ENCODE measurements at regions not wholly inside any gene's neighbourhood (a gene's known extent, or its start where the extent isn't known, plus 50 kb on each side); places are given as distances from the start of the nearest gene placed in this dataset.

GRCh38 chr2:235396071-235396846 is 97.6 kb upstream of the AGAP1 start:
- ATAC-seq: no peak
- ChIA-PET POLR2A (interaction anchor here (0.6 kb wide), 1 partner anchor 30 kb away, joined by 3 read pairs; no protein-coding TSS in a partner anchor), CTCF (no interaction called here)
- intact Hi-C loops (cut with DNase I, micrococcal nuclease): no loop called here
- H3K4me3 Mint-ChIP-seq: no peak overlapping the region
- H3K36me3 Mint-ChIP-seq (ENCODE audit: low read depth): no peaks in the 10 kb centered on the region
- DNase-seq: no peak
- no peak overlapping the region for H3K27ac Mint-ChIP-seq
- H3K9me3 Mint-ChIP-seq (ENCODE audit: low read depth): no peaks in the 10 kb centered on the region
- peaks cover 23% of the 10 kb centered on the region for H3K27me3 Mint-ChIP-seq
- H3K4me1 Mint-ChIP-seq: no peaks in the 10 kb centered on the region

- no peak overlapping the region for H3K4me3 Mint-ChIP-seq
- POLR2A ChIA-PET: no interaction called here
- H3K27me3 Mint-ChIP-seq: peaks cover 31% of the 10 kb centered on the region
- ATAC-seq (no peak), DNase-seq (no peak)
- H3K4me1 Mint-ChIP-seq: no peaks in the 10 kb centered on the region
- intact Hi-C loops (cut with DNase I, micrococcal nuclease): no loop called here
- CTCF ChIA-PET: interaction anchor here (0.6 kb wide), 1 partner anchor 707 kb away, joined by 4 read pairs; no protein-coding TSS in a partner anchor
- H3K9me3 Mint-ChIP-seq (ENCODE audit: low read depth): no peaks in the 10 kb centered on the region
- no peak overlapping the region for H3K27ac Mint-ChIP-seq
- no peaks in the 10 kb centered on the region for H3K36me3 Mint-ChIP-seq (ENCODE audit: low read depth)
These were observed 95.5 kb upstream of the AGAP1 start for GRCh38 chr2:235398321-235398720.

GRCh38 chr2:235399895-235400294 is 93.9 kb upstream of the AGAP1 start:
- intact Hi-C loops (cut with DNase I, micrococcal nuclease): no loop called here
- no peak overlapping the region for H3K4me3 Mint-ChIP-seq
- H3K36me3 Mint-ChIP-seq (ENCODE audit: low read depth): no peaks in the 10 kb centered on the region
- ATAC-seq: no peak
- H3K9me3 Mint-ChIP-seq (ENCODE audit: low read depth): no peaks in the 10 kb centered on the region
- H3K27ac Mint-ChIP-seq: no peak overlapping the region
- CTCF ChIA-PET: no interaction called here
- DNase-seq: no peak
- POLR2A ChIA-PET: no interaction called here
- H3K4me1 Mint-ChIP-seq: no peaks in the 10 kb centered on the region
- peaks cover 29% of the 10 kb centered on the region for H3K27me3 Mint-ChIP-seq

- no peak for DNase-seq
- POLR2A ChIA-PET: no interaction called here
- Mint-ChIP-seq H3K4me1 (no peaks in the 10 kb centered on the region), H3K36me3 (ENCODE audit: low read depth) (no peaks in the 10 kb centered on the region), H3K4me3 (no peak overlapping the region), H3K9me3 (ENCODE audit: low read depth) (no peaks in the 10 kb centered on the region), H3K27me3 (peaks cover 20% of the 10 kb centered on the region), H3K27ac (no peak overlapping the region)
- CTCF ChIA-PET: no interaction called here
- ATAC-seq: no peak
- intact Hi-C loops (cut with DNase I, micrococcal nuclease): no loop called here
These were observed 91.4 kb upstream of the AGAP1 start for GRCh38 chr2:235402422-235402821.

- DNase-seq: no peak
- Mint-ChIP-seq H3K4me1 (no peaks in the 10 kb centered on the region), H3K9me3 (ENCODE audit: low read depth) (no peaks in the 10 kb centered on the region), H3K27ac (no peak overlapping the region), H3K27me3 (peaks cover 12% of the 10 kb centered on the region), H3K4me3 (no peak overlapping the region), H3K36me3 (ENCODE audit: low read depth) (no peaks in the 10 kb centered on the region)
- CTCF ChIA-PET: no interaction called here
- intact Hi-C loops (cut with DNase I, micrococcal nuclease): no loop called here
- no peak for ATAC-seq
- POLR2A ChIA-PET: interaction anchor here (0.6 kb wide), 1 partner anchor 16 kb away, joined by 5 read pairs; no protein-coding TSS in a partner anchor
These were observed 88.1 kb upstream of the AGAP1 start for GRCh38 chr2:235405612-235406361.

- CTCF ChIA-PET: no interaction called here
- no peak for ATAC-seq
- no peaks in the 10 kb centered on the region for H3K36me3 Mint-ChIP-seq (ENCODE audit: low read depth)
- POLR2A ChIA-PET: no interaction called here
- DNase-seq: no peak
- peaks cover 10% of the 10 kb centered on the region for H3K27me3 Mint-ChIP-seq
- H3K4me1 Mint-ChIP-seq: no peaks in the 10 kb centered on the region
- no peak overlapping the region for H3K4me3 Mint-ChIP-seq
- H3K27ac Mint-ChIP-seq: no peak overlapping the region
- no peaks in the 10 kb centered on the region for H3K9me3 Mint-ChIP-seq (ENCODE audit: low read depth)
- intact Hi-C loops (cut with DNase I, micrococcal nuclease): no loop called here
These were observed 87.4 kb upstream of the AGAP1 start for GRCh38 chr2:235406430-235406829.

GRCh38 chr2:235411905-235412485 is 81.8 kb upstream of the AGAP1 start:
- CTCF ChIA-PET: no interaction called here
- Mint-ChIP-seq H3K4me3 (no peak overlapping the region), H3K36me3 (ENCODE audit: low read depth) (no peaks in the 10 kb centered on the region), H3K9me3 (ENCODE audit: low read depth) (no peaks in the 10 kb centered on the region), H3K27ac (no peak overlapping the region), H3K4me1 (no peaks in the 10 kb centered on the region), H3K27me3 (peaks cover 11% of the 10 kb centered on the region)
- ATAC-seq: no peak
- intact Hi-C loops (cut with DNase I, micrococcal nuclease): no loop called here
- POLR2A ChIA-PET: no interaction called here
- no peak for DNase-seq

- no peaks in the 10 kb centered on the region for H3K4me1 Mint-ChIP-seq
- ATAC-seq: no peak
- ChIA-PET CTCF (no interaction called here), POLR2A (interaction anchor here (0.7 kb wide), 1 partner anchor 315 kb away, joined by 3 read pairs; no protein-coding TSS in a partner anchor)
- H3K27ac Mint-ChIP-seq: no peak overlapping the region
- no peaks in the 10 kb centered on the region for H3K36me3 Mint-ChIP-seq (ENCODE audit: low read depth)
- no peaks in the 10 kb centered on the region for H3K9me3 Mint-ChIP-seq (ENCODE audit: low read depth)
- peaks cover 15% of the 10 kb centered on the region for H3K27me3 Mint-ChIP-seq
- no peak overlapping the region for H3K4me3 Mint-ChIP-seq
- no peak for DNase-seq
- intact Hi-C loops (cut with DNase I, micrococcal nuclease): no loop called here
These were observed 80.8 kb upstream of the AGAP1 start for GRCh38 chr2:235413064-235413463.

GRCh38 chr2:235414422-235414821 is 79.4 kb upstream of the AGAP1 start:
- Mint-ChIP-seq H3K36me3 (ENCODE audit: low read depth) (no peaks in the 10 kb centered on the region), H3K27me3 (peaks cover 15% of the 10 kb centered on the region)

GRCh38 chr2:235416858-235417499 is 76.9 kb upstream of the AGAP1 start:
- Mint-ChIP-seq H3K4me3 (no peak overlapping the region), H3K9me3 (ENCODE audit: low read depth) (no peaks in the 10 kb centered on the region), H3K27me3 (peaks cover 13% of the 10 kb centered on the region), H3K4me1 (no peaks in the 10 kb centered on the region), H3K36me3 (ENCODE audit: low read depth) (no peaks in the 10 kb centered on the region), H3K27ac (no peak overlapping the region)
- intact Hi-C loops (cut with DNase I, micrococcal nuclease): no loop called here
- ATAC-seq (no peak), DNase-seq (no peak)
- ChIA-PET CTCF (interaction anchor here (0.7 kb wide), 1 partner anchor 167 kb away, joined by 3 read pairs; no protein-coding TSS in a partner anchor), POLR2A (no interaction called here)

More at GRCh38 chr2:235414422-235414821, 79.4 kb upstream of the AGAP1 start:
- no peak for DNase-seq
- H3K4me1 Mint-ChIP-seq: no peaks in the 10 kb centered on the region
- intact Hi-C loops (cut with DNase I, micrococcal nuclease): no loop called here
- CTCF ChIA-PET: interaction anchor here (1.1 kb wide), 1 partner anchor 19 kb away, joined by 3 read pairs; no protein-coding TSS in a partner anchor
- H3K4me3 Mint-ChIP-seq: no peak overlapping the region
- no peak overlapping the region for H3K27ac Mint-ChIP-seq
- POLR2A ChIA-PET: no interaction called here
- H3K9me3 Mint-ChIP-seq (ENCODE audit: low read depth): no peaks in the 10 kb centered on the region
- no peak for ATAC-seq

- POLR2A ChIA-PET: no interaction called here
- no peak overlapping the region for H3K27ac Mint-ChIP-seq
- no peak for ATAC-seq
- intact Hi-C loops (cut with DNase I, micrococcal nuclease): no loop called here
- H3K36me3 Mint-ChIP-seq (ENCODE audit: low read depth): no peaks in the 10 kb centered on the region
- H3K4me3 Mint-ChIP-seq: no peak overlapping the region
- no peaks in the 10 kb centered on the region for H3K4me1 Mint-ChIP-seq
- H3K27me3 Mint-ChIP-seq: peaks cover 13% of the 10 kb centered on the region
- CTCF ChIA-PET: interaction anchor here (0.6 kb wide), 1 partner anchor 98 kb away, joined by 3 read pairs; no protein-coding TSS in a partner anchor
- peaks cover 4% of the 10 kb centered on the region for H3K9me3 Mint-ChIP-seq (ENCODE audit: low read depth)
- DNase-seq: no peak
These were observed 74.9 kb upstream of the AGAP1 start for GRCh38 chr2:235418918-235419317.

Measured in activated CD4-positive, alpha-beta T cell treated with anti-CD3 and anti-CD28 coated beads for 36 hours (primary cell).